ENCODE measurements at regions not wholly inside any gene's neighbourhood (a gene's known extent, or its start where the extent isn't known, plus 50 kb on each side); places are given as distances from the start of the nearest gene placed in this dataset.

- H3K27me3 ChIP-seq (ENCODE audit: control insufficient read depth in 1 of 2, insufficient read depth in 2 of 2, low read length in 1 of 2), result no peaks in the 10 kb centered on the region
- no peak for DNase-seq
- H3K36me3 ChIP-seq (ENCODE audit: control insufficient read depth in 1 of 2, insufficient read depth in 2 of 2, low read length in 1 of 2), result no peaks in the 10 kb centered on the region
- no peak overlapping the region for H3K27ac ChIP-seq (ENCODE audit: low read depth in 1 of 2, low read length in 2 of 2)
- WGBS, 2 donors, result 76 to 84% methylated on average over 4 of the region's 4 CpGs
- no peak overlapping the region for H3K4me3 ChIP-seq (ENCODE audit: low read length in 2 of 2)
- ATAC-seq (ENCODE audit: low FRiP score), result no peak
- no peaks in the 10 kb centered on the region for H3K4me1 ChIP-seq (ENCODE audit: control insufficient read depth in 1 of 2, insufficient read depth in 2 of 2, low read length in 2 of 2)
- intact Hi-C loops (cut with DNase I), result no loop called here
- H3K9me3 ChIP-seq (ENCODE audit: control insufficient read depth, low read length), result peaks cover 3% of the 10 kb centered on the region
Observed at GRCh38 chr12:107518868-107519267, 166.7 kb upstream of the PWP1 start.

GRCh38 chr12:107519906-107520859 lies 165.4 kb upstream of the PWP1 start:
- ATAC-seq (ENCODE audit: low FRiP score) (peak; percentile 23), DNase-seq (no peak)
- intact Hi-C loops (cut with DNase I), result no loop called here
- no peak overlapping the region for H3K4me3 ChIP-seq (ENCODE audit: low read length in 2 of 2)
- H3K36me3 ChIP-seq (ENCODE audit: control insufficient read depth in 1 of 2, insufficient read depth in 2 of 2, low read length in 1 of 2), result no peaks in the 10 kb centered on the region
- no peaks in the 10 kb centered on the region for H3K4me1 ChIP-seq (ENCODE audit: control insufficient read depth in 1 of 2, insufficient read depth in 2 of 2, low read length in 2 of 2)
- no peak overlapping the region for H3K27ac ChIP-seq (ENCODE audit: low read depth in 1 of 2, low read length in 2 of 2)
- no peaks in the 10 kb centered on the region for H3K27me3 ChIP-seq (ENCODE audit: control insufficient read depth in 1 of 2, insufficient read depth in 2 of 2, low read length in 1 of 2)
- 88 to 91% methylated on average over 19 of the region's 19 CpGs for WGBS, 2 donors
- H3K9me3 ChIP-seq (ENCODE audit: control insufficient read depth, low read length), result peaks cover 3% of the 10 kb centered on the region

GRCh38 chr12:107521826-107522355 lies 163.7 kb upstream of the PWP1 start:
- 93 to 100% methylated on average over 3 of the region's 3 CpGs for WGBS, 2 donors
- H3K27ac ChIP-seq (ENCODE audit: low read depth in 1 of 2, low read length in 2 of 2), result no peak overlapping the region
- H3K9me3 ChIP-seq (ENCODE audit: control insufficient read depth, low read length), result peaks cover 2% of the 10 kb centered on the region
- no peaks in the 10 kb centered on the region for H3K4me1 ChIP-seq (ENCODE audit: control insufficient read depth in 1 of 2, insufficient read depth in 2 of 2, low read length in 2 of 2)
- H3K36me3 ChIP-seq (ENCODE audit: control insufficient read depth in 1 of 2, insufficient read depth in 2 of 2, low read length in 1 of 2), result no peaks in the 10 kb centered on the region
- intact Hi-C loops (cut with DNase I), result no loop called here
- H3K4me3 ChIP-seq (ENCODE audit: low read length in 2 of 2), result no peak overlapping the region
- no peak for DNase-seq
- ATAC-seq (ENCODE audit: low FRiP score), result no peak
- no peaks in the 10 kb centered on the region for H3K27me3 ChIP-seq (ENCODE audit: control insufficient read depth in 1 of 2, insufficient read depth in 2 of 2, low read length in 1 of 2)

GRCh38 chr12:107522692-107523477 lies 162.7 kb upstream of the PWP1 start:
- Histone ChIP-seq H3K4me3 (ENCODE audit: low read length in 2 of 2) (no peak overlapping the region), H3K36me3 (ENCODE audit: control insufficient read depth in 1 of 2, insufficient read depth in 2 of 2, low read length in 1 of 2) (no peaks in the 10 kb centered on the region), H3K4me1 (ENCODE audit: control insufficient read depth in 1 of 2, insufficient read depth in 2 of 2, low read length in 2 of 2) (no peaks in the 10 kb centered on the region), H3K27me3 (ENCODE audit: control insufficient read depth in 1 of 2, insufficient read depth in 2 of 2, low read length in 1 of 2) (no peaks in the 10 kb centered on the region), H3K9me3 (ENCODE audit: control insufficient read depth, low read length) (peaks cover 2% of the 10 kb centered on the region), H3K27ac (ENCODE audit: low read depth in 1 of 2, low read length in 2 of 2) (no peak overlapping the region)
- ATAC-seq (ENCODE audit: low FRiP score) (no peak), DNase-seq (no peak)
- WGBS, 2 donors, result 78 to 83% methylated on average over 3 of the region's 3 CpGs
- intact Hi-C loops (cut with DNase I), result no loop called here

GRCh38 chr12:107523775-107524535 lies 161.6 kb upstream of the PWP1 start:
- intact Hi-C loops (cut with DNase I), result no loop called here
- 79 to 83% methylated on average over 8 of the region's 8 CpGs for WGBS, 2 donors
- Histone ChIP-seq H3K9me3 (ENCODE audit: control insufficient read depth, low read length) (peaks cover 2% of the 10 kb centered on the region), H3K4me3 (ENCODE audit: low read length in 2 of 2) (no peak overlapping the region), H3K4me1 (ENCODE audit: control insufficient read depth in 1 of 2, insufficient read depth in 2 of 2, low read length in 2 of 2) (no peaks in the 10 kb centered on the region), H3K27ac (ENCODE audit: low read depth in 1 of 2, low read length in 2 of 2) (no peak overlapping the region), H3K36me3 (ENCODE audit: control insufficient read depth in 1 of 2, insufficient read depth in 2 of 2, low read length in 1 of 2) (no peaks in the 10 kb centered on the region), H3K27me3 (ENCODE audit: control insufficient read depth in 1 of 2, insufficient read depth in 2 of 2, low read length in 1 of 2) (no peaks in the 10 kb centered on the region)
- ATAC-seq (ENCODE audit: low FRiP score) (no peak), DNase-seq (no peak)

GRCh38 chr12:107525063-107525718 lies 160.4 kb upstream of the PWP1 start:
- Histone ChIP-seq H3K27ac (ENCODE audit: low read depth in 1 of 2, low read length in 2 of 2) (no peak overlapping the region), H3K4me1 (ENCODE audit: control insufficient read depth in 1 of 2, insufficient read depth in 2 of 2, low read length in 2 of 2) (no peaks in the 10 kb centered on the region), H3K9me3 (ENCODE audit: control insufficient read depth, low read length) (peaks cover 2% of the 10 kb centered on the region), H3K27me3 (ENCODE audit: control insufficient read depth in 1 of 2, insufficient read depth in 2 of 2, low read length in 1 of 2) (no peaks in the 10 kb centered on the region), H3K4me3 (ENCODE audit: low read length in 2 of 2) (no peak overlapping the region), H3K36me3 (ENCODE audit: control insufficient read depth in 1 of 2, insufficient read depth in 2 of 2, low read length in 1 of 2) (no peaks in the 10 kb centered on the region)
- DNase-seq (no peak), ATAC-seq (ENCODE audit: low FRiP score) (no peak)
- intact Hi-C loops (cut with DNase I), result no loop called here
- WGBS, 2 donors, result 89 to 91% methylated on average over 8 of the region's 8 CpGs

GRCh38 chr12:107525719-107526554 lies 159.7 kb upstream of the PWP1 start:
- H3K4me3 ChIP-seq (ENCODE audit: low read length in 2 of 2), result no peak overlapping the region
- peaks cover 2% of the 10 kb centered on the region for H3K9me3 ChIP-seq (ENCODE audit: control insufficient read depth, low read length)
- ATAC-seq (ENCODE audit: low FRiP score) (no peak), DNase-seq (no peak)
- intact Hi-C loops (cut with DNase I), result no loop called here
- no peaks in the 10 kb centered on the region for H3K4me1 ChIP-seq (ENCODE audit: control insufficient read depth in 1 of 2, insufficient read depth in 2 of 2, low read length in 2 of 2)
- H3K36me3 ChIP-seq (ENCODE audit: control insufficient read depth in 1 of 2, insufficient read depth in 2 of 2, low read length in 1 of 2), result no peaks in the 10 kb centered on the region
- WGBS, 2 donors, result 78 to 81% methylated on average over 8 of the region's 8 CpGs
- H3K27ac ChIP-seq (ENCODE audit: low read depth in 1 of 2, low read length in 2 of 2), result no peak overlapping the region
- H3K27me3 ChIP-seq (ENCODE audit: control insufficient read depth in 1 of 2, insufficient read depth in 2 of 2, low read length in 1 of 2), result no peaks in the 10 kb centered on the region
